ENCODE measurements at regions not wholly inside any gene's neighbourhood (a gene's known extent, or its start where the extent isn't known, plus 50 kb on each side); places are given as distances from the start of the nearest gene placed in this dataset.

- TF ChIP-seq ZNF436 (CRISPR knock-in tag; IDR thresholded peaks at IDR 0.05) (no peak), ZNF311 (CRISPR knock-in tag; IDR thresholded peaks at IDR 0.05) (no peak), ZNF655 (CRISPR knock-in tag; IDR thresholded peaks at IDR 0.05) (no peak), ZNF140 (CRISPR knock-in tag; IDR thresholded peaks at IDR 0.05) (no peak), POLR2A (conservative IDR thresholded peaks at IDR 0.05) (no peak), CC2D1A (IDR thresholded peaks at IDR 0.05) (no peak), SPI1 (IDR thresholded peaks at IDR 0.05; ENCODE audit: borderline replicate concordance, low read depth, low read length) (no peak), SRF (CRISPR knock-in tag; IDR thresholded peaks at IDR 0.05) (no peak), RFX1 (IDR thresholded peaks at IDR 0.05) (no peak)
Observed at GRCh38 chr3:164620956-164621355, 457.3 kb downstream of the SI start.
